OCI-LY3 (cell line): ENCODE measurements at regions not wholly inside any gene's neighbourhood (a gene's known extent, or its start where the extent isn't known, plus 50 kb on each side); places are given as distances from the start of the nearest gene placed in this dataset.
"Not testable (repeated sequence)": the region's sequence is repeated elsewhere in the genome, so short reads cannot be mapped to it uniquely, and the experiment has no call there.

Experiments
- EZH2phosphoT487 ChIP-seq: fragments of 200-600 bp; shearing (Covaris generic); IDR thresholded peaks from 2 replicates; pipeline ENCODE4 v1.6.1; 2018; ENCODE audit warnings: antibody characterized with exemption, mixed run types, low read depth
- TF ChIP-seq, protein P1 (sequence below): fragments of 200-600, 300-600 bp; sonication (generic); IDR thresholded peaks from 2 replicates; pipeline ENCODE4 v1.5.1; 2014; ENCODE audit warnings: antibody characterized with exemption, low read length, low read depth

DNA sequence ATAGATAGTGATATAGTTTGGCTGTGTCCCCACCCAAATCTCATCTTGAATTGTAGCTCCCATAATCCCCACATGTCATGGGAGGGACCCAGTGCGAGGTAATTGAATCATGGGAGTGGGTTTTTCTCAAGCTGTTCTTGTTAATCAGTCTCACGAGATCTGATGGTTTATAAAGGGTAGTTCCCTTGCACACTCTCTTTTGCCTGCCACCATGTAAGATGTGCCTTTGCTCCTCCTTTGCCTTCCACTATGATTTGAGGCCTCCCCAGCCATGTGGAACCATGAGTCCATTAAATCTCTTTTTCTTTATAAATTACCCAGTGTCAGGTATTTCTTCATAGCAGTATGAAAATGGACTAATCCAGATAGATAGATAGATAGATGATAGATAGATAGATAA is 73.8 kb upstream of the NFASC start:
- TF ChIP-seq, protein P1, sequence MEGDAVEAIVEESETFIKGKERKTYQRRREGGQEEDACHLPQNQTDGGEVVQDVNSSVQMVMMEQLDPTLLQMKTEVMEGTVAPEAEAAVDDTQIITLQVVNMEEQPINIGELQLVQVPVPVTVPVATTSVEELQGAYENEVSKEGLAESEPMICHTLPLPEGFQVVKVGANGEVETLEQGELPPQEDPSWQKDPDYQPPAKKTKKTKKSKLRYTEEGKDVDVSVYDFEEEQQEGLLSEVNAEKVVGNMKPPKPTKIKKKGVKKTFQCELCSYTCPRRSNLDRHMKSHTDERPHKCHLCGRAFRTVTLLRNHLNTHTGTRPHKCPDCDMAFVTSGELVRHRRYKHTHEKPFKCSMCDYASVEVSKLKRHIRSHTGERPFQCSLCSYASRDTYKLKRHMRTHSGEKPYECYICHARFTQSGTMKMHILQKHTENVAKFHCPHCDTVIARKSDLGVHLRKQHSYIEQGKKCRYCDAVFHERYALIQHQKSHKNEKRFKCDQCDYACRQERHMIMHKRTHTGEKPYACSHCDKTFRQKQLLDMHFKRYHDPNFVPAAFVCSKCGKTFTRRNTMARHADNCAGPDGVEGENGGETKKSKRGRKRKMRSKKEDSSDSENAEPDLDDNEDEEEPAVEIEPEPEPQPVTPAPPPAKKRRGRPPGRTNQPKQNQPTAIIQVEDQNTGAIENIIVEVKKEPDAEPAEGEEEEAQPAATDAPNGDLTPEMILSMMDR, result not testable (repeated sequence)
- not testable (repeated sequence) for TF ChIP-seq EZH2phosphoT487
